ENCODE measurements at regions not wholly inside any gene's neighbourhood (a gene's known extent, or its start where the extent isn't known, plus 50 kb on each side); places are given as distances from the start of the nearest gene placed in this dataset.

DNA sequence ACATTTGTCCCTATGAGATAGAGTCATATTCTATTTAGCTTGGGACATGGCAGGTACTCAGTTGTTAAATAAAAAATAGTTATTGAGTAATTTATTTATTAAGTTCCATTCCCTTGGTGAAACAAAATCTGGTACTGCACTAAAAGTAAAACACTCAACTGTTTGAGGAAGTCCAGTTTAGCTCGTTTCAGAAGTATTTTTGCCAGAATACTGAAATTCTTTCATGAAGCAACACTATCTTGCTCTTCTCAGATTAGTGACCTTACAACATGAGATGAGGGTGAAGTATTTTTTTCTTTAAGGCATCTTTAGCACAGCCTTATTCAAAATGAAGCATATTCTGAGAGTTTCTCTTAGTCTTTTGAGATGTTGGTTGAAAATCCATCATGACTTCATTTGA, 106.0 kb downstream of the ZNF365 start:
- Histone ChIP-seq H3K27ac (ENCODE audit: low read depth) (no peak overlapping the region), H3K9me2 (ENCODE audit: insufficient read depth) (peaks cover 3% of the 10 kb centered on the region; the same call in 1 of the 2 replicates), H3K36me3 (ENCODE audit: insufficient read depth) (no peaks in the 10 kb centered on the region), H2AFZ (no peak overlapping the region), H3K27me3 (ENCODE audit: insufficient read depth) (no peaks in the 10 kb centered on the region), H3F3A (replicated peaks; ENCODE audit: low read depth) (no peaks in the 10 kb centered on the region), H3K4me2 (no peak overlapping the region), H4K20me1 (replicated peaks; ENCODE audit: insufficient read depth) (no peaks in the 10 kb centered on the region), H3K79me2 (replicated peaks; ENCODE audit: insufficient read depth) (no peaks in the 10 kb centered on the region), H3K4me1 (ENCODE audit: insufficient read depth) (no peaks in the 10 kb centered on the region; the same call in 1 of the 2 replicates), H3K4me3 (no peak overlapping the region)
- H3K4me1 Mint-ChIP-seq = no peaks in the 10 kb centered on the region; the same call in 2 of the 3 replicates
- no peak overlapping the region for H3K4me3 Mint-ChIP-seq
- ATAC-seq (no peak), DNase-seq (ENCODE audit: low spot score) (no peak)
- TF ChIP-seq EZH2 (IDR thresholded peaks at IDR 0.05; ENCODE audit: low read depth, unreplicated experiment) = no peak
- TF ChIP-seq, protein P1, sequence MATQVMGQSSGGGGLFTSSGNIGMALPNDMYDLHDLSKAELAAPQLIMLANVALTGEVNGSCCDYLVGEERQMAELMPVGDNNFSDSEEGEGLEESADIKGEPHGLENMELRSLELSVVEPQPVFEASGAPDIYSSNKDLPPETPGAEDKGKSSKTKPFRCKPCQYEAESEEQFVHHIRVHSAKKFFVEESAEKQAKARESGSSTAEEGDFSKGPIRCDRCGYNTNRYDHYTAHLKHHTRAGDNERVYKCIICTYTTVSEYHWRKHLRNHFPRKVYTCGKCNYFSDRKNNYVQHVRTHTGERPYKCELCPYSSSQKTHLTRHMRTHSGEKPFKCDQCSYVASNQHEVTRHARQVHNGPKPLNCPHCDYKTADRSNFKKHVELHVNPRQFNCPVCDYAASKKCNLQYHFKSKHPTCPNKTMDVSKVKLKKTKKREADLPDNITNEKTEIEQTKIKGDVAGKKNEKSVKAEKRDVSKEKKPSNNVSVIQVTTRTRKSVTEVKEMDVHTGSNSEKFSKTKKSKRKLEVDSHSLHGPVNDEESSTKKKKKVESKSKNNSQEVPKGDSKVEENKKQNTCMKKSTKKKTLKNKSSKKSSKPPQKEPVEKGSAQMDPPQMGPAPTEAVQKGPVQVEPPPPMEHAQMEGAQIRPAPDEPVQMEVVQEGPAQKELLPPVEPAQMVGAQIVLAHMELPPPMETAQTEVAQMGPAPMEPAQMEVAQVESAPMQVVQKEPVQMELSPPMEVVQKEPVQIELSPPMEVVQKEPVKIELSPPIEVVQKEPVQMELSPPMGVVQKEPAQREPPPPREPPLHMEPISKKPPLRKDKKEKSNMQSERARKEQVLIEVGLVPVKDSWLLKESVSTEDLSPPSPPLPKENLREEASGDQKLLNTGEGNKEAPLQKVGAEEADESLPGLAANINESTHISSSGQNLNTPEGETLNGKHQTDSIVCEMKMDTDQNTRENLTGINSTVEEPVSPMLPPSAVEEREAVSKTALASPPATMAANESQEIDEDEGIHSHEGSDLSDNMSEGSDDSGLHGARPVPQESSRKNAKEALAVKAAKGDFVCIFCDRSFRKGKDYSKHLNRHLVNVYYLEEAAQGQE (IDR thresholded peaks at IDR 0.05; ENCODE audit: unreplicated experiment) = no peak
- TF ChIP-seq, protein P2, sequence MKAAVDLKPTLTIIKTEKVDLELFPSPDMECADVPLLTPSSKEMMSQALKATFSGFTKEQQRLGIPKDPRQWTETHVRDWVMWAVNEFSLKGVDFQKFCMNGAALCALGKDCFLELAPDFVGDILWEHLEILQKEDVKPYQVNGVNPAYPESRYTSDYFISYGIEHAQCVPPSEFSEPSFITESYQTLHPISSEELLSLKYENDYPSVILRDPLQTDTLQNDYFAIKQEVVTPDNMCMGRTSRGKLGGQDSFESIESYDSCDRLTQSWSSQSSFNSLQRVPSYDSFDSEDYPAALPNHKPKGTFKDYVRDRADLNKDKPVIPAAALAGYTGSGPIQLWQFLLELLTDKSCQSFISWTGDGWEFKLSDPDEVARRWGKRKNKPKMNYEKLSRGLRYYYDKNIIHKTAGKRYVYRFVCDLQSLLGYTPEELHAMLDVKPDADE (IDR thresholded peaks at IDR 0.05) = no peak
- no peak for TF ChIP-seq EZH2phosphoT487 (IDR thresholded peaks at IDR 0.05; ENCODE audit: unreplicated experiment)
- no peak for TF ChIP-seq ZNF331 (CRISPR knock-in tag; IDR thresholded peaks at IDR 0.05; ENCODE audit: low read depth)
- TF ChIP-seq JUNB (IDR thresholded peaks at IDR 0.05; ENCODE audit: unreplicated experiment) = no peak
- no peak for TF ChIP-seq POLR2AphosphoS5 (IDR thresholded peaks at IDR 0.05; ENCODE audit: low read depth)
- TF ChIP-seq, protein P3, sequence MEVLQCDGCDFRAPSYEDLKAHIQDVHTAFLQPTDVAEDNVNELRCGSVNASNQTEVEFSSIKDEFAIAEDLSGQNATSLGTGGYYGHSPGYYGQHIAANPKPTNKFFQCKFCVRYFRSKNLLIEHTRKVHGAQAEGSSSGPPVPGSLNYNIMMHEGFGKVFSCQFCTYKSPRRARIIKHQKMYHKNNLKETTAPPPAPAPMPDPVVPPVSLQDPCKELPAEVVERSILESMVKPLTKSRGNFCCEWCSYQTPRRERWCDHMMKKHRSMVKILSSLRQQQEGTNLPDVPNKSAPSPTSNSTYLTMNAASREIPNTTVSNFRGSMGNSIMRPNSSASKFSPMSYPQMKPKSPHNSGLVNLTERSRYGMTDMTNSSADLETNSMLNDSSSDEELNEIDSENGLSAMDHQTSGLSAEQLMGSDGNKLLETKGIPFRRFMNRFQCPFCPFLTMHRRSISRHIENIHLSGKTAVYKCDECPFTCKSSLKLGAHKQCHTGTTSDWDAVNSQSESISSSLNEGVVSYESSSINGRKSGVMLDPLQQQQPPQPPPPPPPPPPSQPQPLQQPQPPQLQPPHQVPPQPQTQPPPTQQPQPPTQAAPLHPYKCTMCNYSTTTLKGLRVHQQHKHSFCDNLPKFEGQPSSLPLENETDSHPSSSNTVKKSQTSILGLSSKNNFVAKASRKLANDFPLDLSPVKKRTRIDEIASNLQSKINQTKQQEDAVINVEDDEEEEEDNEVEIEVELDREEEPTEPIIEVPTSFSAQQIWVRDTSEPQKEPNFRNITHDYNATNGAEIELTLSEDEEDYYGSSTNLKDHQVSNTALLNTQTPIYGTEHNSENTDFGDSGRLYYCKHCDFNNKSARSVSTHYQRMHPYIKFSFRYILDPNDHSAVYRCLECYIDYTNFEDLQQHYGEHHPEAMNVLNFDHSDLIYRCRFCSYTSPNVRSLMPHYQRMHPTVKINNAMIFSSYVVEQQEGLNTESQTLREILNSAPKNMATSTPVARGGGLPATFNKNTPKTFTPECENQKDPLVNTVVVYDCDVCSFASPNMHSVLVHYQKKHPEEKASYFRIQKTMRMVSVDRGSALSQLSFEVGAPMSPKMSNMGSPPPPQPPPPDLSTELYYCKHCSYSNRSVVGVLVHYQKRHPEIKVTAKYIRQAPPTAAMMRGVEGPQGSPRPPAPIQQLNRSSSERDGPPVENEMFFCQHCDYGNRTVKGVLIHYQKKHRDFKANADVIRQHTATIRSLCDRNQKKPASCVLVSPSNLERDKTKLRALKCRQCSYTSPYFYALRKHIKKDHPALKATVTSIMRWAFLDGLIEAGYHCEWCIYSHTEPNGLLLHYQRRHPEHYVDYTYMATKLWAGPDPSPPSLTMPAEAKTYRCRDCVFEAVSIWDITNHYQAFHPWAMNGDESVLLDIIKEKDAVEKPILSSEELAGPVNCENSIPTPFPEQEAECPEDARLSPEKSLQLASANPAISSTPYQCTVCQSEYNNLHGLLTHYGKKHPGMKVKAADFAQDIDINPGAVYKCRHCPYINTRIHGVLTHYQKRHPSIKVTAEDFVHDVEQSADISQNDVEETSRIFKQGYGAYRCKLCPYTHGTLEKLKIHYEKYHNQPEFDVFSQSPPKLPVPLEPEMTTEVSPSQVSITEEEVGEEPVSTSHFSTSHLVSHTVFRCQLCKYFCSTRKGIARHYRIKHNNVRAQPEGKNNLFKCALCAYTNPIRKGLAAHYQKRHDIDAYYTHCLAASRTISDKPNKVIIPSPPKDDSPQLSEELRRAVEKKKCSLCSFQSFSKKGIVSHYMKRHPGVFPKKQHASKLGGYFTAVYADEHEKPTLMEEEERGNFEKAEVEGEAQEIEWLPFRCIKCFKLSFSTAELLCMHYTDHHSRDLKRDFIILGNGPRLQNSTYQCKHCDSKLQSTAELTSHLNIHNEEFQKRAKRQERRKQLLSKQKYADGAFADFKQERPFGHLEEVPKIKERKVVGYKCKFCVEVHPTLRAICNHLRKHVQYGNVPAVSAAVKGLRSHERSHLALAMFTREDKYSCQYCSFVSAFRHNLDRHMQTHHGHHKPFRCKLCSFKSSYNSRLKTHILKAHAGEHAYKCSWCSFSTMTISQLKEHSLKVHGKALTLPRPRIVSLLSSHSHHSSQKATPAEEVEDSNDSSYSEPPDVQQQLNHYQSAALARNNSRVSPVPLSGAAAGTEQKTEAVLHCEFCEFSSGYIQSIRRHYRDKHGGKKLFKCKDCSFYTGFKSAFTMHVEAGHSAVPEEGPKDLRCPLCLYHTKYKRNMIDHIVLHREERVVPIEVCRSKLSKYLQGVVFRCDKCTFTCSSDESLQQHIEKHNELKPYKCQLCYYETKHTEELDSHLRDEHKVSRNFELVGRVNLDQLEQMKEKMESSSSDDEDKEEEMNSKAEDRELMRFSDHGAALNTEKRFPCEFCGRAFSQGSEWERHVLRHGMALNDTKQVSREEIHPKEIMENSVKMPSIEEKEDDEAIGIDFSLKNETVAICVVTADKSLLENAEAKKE (CRISPR knock-in tag; IDR thresholded peaks at IDR 0.05) = no peak
- TF ChIP-seq NANOG (IDR thresholded peaks at IDR 0.05; ENCODE audit: borderline replicate concordance) = no peak
- TF ChIP-seq, protein P4, sequence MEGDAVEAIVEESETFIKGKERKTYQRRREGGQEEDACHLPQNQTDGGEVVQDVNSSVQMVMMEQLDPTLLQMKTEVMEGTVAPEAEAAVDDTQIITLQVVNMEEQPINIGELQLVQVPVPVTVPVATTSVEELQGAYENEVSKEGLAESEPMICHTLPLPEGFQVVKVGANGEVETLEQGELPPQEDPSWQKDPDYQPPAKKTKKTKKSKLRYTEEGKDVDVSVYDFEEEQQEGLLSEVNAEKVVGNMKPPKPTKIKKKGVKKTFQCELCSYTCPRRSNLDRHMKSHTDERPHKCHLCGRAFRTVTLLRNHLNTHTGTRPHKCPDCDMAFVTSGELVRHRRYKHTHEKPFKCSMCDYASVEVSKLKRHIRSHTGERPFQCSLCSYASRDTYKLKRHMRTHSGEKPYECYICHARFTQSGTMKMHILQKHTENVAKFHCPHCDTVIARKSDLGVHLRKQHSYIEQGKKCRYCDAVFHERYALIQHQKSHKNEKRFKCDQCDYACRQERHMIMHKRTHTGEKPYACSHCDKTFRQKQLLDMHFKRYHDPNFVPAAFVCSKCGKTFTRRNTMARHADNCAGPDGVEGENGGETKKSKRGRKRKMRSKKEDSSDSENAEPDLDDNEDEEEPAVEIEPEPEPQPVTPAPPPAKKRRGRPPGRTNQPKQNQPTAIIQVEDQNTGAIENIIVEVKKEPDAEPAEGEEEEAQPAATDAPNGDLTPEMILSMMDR (conservative IDR thresholded peaks at IDR 0.05; ENCODE audit: low read depth in 2 of 2) = no peak
- TF ChIP-seq STAT1 (IDR thresholded peaks at IDR 0.05; ENCODE audit: unreplicated experiment) = no peak
- TF ChIP-seq CREB1 (CRISPR knock-in tag; IDR thresholded peaks at IDR 0.05; ENCODE audit: low read depth) = no peak
- no peak for TF ChIP-seq ZNF114 (CRISPR knock-in tag; IDR thresholded peaks at IDR 0.05)
- no peak overlapping the region for H3K27ac Mint-ChIP-seq
- H3K9me3 Mint-ChIP-seq = no peaks in the 10 kb centered on the region
- no peaks in the 10 kb centered on the region for H3K36me3 Mint-ChIP-seq (ENCODE audit: low read depth)
- H3K27me3 Mint-ChIP-seq (ENCODE audit: insufficient read depth, low read depth, poor library complexity) = peaks cover 9% of the 10 kb centered on the region
